Cardiac muscle cell (in vitro differentiated cells and primary cell): ENCODE measurements at regions not wholly inside any gene's neighbourhood (a gene's known extent, or its start where the extent isn't known, plus 50 kb on each side); places are given as distances from the start of the nearest gene placed in this dataset.
"Not testable (repeated sequence)": the region's sequence is repeated elsewhere in the genome, so short reads cannot be mapped to it uniquely, and the experiment has no call there.

Experiments
- DNase-seq, 2 donors: peaks; one replicate each; pipeline versions ENCODE4 v3.0.0 to v3.0.0-alpha.2; 2010 to 2017; ENCODE audit warnings: low read depth in 1 of 2, low spot score in 1 of 2
- H3K27ac ChIP-seq: fragments of 200-600 bp; sonication (generic); 2 replicates; pipeline ENCODE4 v1.5.1; 2016
- H3K27me3 ChIP-seq: fragments of 200-600 bp; sonication (generic); 2 replicates; pipeline ENCODE4 v1.6.0; 2016; ENCODE audit warnings: control low read depth
- H3K36me3 ChIP-seq: fragments of 200-600 bp; sonication (generic); 2 replicates; pipeline ENCODE4 v1.5.1; 2016; ENCODE audit warnings: control low read depth
- H3K4me1 ChIP-seq: fragments of 200-600 bp; sonication (generic); 2 replicates; pipeline ENCODE4 v1.8.1; 2017; ENCODE audit warnings: low read depth, mild to moderate bottlenecking, mixed run types
- H3K4me3 ChIP-seq: fragments of 200-600 bp; sonication (generic); 2 replicates; pipeline ENCODE4 v1.5.1; 2016; ENCODE audit warnings: mild to moderate bottlenecking
- H3K9me3 ChIP-seq: fragments of 200-600 bp; sonication (generic); 2 replicates; pipeline ENCODE4 v1.5.1; 2017; ENCODE audit warnings: low read depth, mild to moderate bottlenecking, control low read depth
- CTCF ChIP-seq: IDR thresholded peaks from 2 replicates; pipeline ENCODE4 v1.5.1; 2012; ENCODE audit warnings: low read depth, mild to moderate bottlenecking, low read length

GRCh38 chr7:142523821-142524460, 225.3 kb upstream of the PRSS1 start:
- H3K9me3 ChIP-seq: no peaks in the 10 kb centered on the region
- no peak overlapping the region for H3K27ac ChIP-seq
- no peak overlapping the region for H3K4me3 ChIP-seq
- H3K4me1 ChIP-seq: no peaks in the 10 kb centered on the region
- no peaks in the 10 kb centered on the region for H3K36me3 ChIP-seq
- TF ChIP-seq CTCF: peak; percentile 30
- no peaks in the 10 kb centered on the region for H3K27me3 ChIP-seq
- DNase-seq: peak in 1 of 2 donors; percentile 13

- Histone ChIP-seq H3K27me3 (no peaks in the 10 kb centered on the region), H3K36me3 (no peaks in the 10 kb centered on the region), H3K4me1 (no peaks in the 10 kb centered on the region), H3K27ac (no peak overlapping the region), H3K4me3 (no peak overlapping the region), H3K9me3 (no peaks in the 10 kb centered on the region)
- no peak for DNase-seq
- TF ChIP-seq CTCF: no peak
Measured at GRCh38 chr7:142522735-142523134, 226.5 kb upstream of the PRSS1 start.

GRCh38 chr7:142520885-142521284, 228.4 kb upstream of the PRSS1 start:
- DNase-seq: peak in 1 of 2 donors; percentile 23
- H3K4me1 ChIP-seq, H3K36me3 ChIP-seq, H3K4me3 ChIP-seq, H3K27me3 ChIP-seq, H3K9me3 ChIP-seq, H3K27ac ChIP-seq: not testable (repeated sequence)
- peak; percentile 52 for TF ChIP-seq CTCF

- DNase-seq, H3K27me3 ChIP-seq, H3K36me3 ChIP-seq, H3K27ac ChIP-seq, H3K4me3 ChIP-seq, H3K9me3 ChIP-seq, H3K4me1 ChIP-seq: not testable (repeated sequence)
Measured at GRCh38 chr7:142520455-142520854, 228.8 kb upstream of the PRSS1 start.

GRCh38 chr7:142519079-142520078, 229.9 kb upstream of the PRSS1 start:
- Histone ChIP-seq H3K36me3 (no peaks in the 10 kb centered on the region), H3K9me3 (no peaks in the 10 kb centered on the region), H3K4me1 (no peaks in the 10 kb centered on the region), H3K27ac (no peak overlapping the region), H3K27me3 (no peaks in the 10 kb centered on the region), H3K4me3 (no peak overlapping the region)
- TF ChIP-seq CTCF: no peak
- DNase-seq: no peak

- Histone ChIP-seq H3K27ac (no peak overlapping the region), H3K36me3 (no peaks in the 10 kb centered on the region)
- DNase-seq: peak; percentile 75 to 79
Measured at GRCh38 chr7:142516038-142516501, 233.2 kb upstream of the PRSS1 start.

GRCh38 chr7:142514716-142515115, 234.6 kb upstream of the PRSS1 start:
- not testable (repeated sequence) for H3K27me3 ChIP-seq, H3K27ac ChIP-seq, H3K9me3 ChIP-seq, H3K4me1 ChIP-seq, DNase-seq, H3K36me3 ChIP-seq, H3K4me3 ChIP-seq

More at GRCh38 chr7:142516038-142516501, 233.2 kb upstream of the PRSS1 start:
- Histone ChIP-seq H3K4me3 (no peak overlapping the region), H3K9me3 (no peaks in the 10 kb centered on the region), H3K27me3 (no peaks in the 10 kb centered on the region), H3K4me1 (no peaks in the 10 kb centered on the region)
- peak; percentile 82 for TF ChIP-seq CTCF
